Heart right ventricle (tissue), 16 donors: ENCODE measurements at regions not wholly inside any gene's neighbourhood (a gene's known extent, or its start where the extent isn't known, plus 50 kb on each side); places are given as distances from the start of the nearest gene placed in this dataset.
A peak's percentile ranks its signal among the peaks of the same experiment; 100 is the strongest.

Source experiments
- ATAC-seq, 8 donors: fragments of 200-7000 bp; cut with Tn5 transposase; one replicate each; pipeline ENCODE4 v1.9.1; 2020; ENCODE audit warnings: mild to moderate bottlenecking in 8 of 8, moderate library complexity in 8 of 8, moderate number of reproducible peaks in 1 of 8
- DNase-seq, 2 donors: peaks; one replicate each; pipeline ENCODE4 v3.0.0-alpha.2; 2020
- H3K27ac ChIP-seq, 10 donors: fragments of 200-600 bp; sonication (generic) in 2 of 10; one replicate each; pipeline versions ENCODE4 v1.5.0 to v1.8.0; 2020 to 2022; ENCODE audit warnings: mild to moderate bottlenecking in 3 of 10
- H3K27me3 ChIP-seq, 7 donors: fragments of 200-600 bp; one replicate each; pipeline ENCODE4 v1.8.0; 2021 to 2022; ENCODE audit warnings: mild to moderate bottlenecking in 2 of 7
- H3K36me3 ChIP-seq, 9 donors: fragments of 200-600 bp; sonication (generic) in 1 of 9; one replicate each; pipeline versions ENCODE4 v1.5.0 to v1.8.0; 2020 to 2022; ENCODE audit warnings: mild to moderate bottlenecking in 2 of 9
- H3K4me1 ChIP-seq, 9 donors: fragments of 200-600 bp; sonication (generic) in 1 of 9; one replicate each; pipeline versions ENCODE4 v1.5.0 to v1.8.0; 2020 to 2022; ENCODE audit warnings: mild to moderate bottlenecking in 4 of 9
- H3K4me3 ChIP-seq, 10 donors: fragments of 200-600 bp; sonication (generic) in 2 of 10; one replicate each; pipeline versions ENCODE4 v1.5.0 to v1.8.0; 2020 to 2022; ENCODE audit warnings: mild to moderate bottlenecking in 7 of 10, moderate library complexity in 2 of 10
- H3K9me3 ChIP-seq, 11 donors: fragments of 200-600 bp in 10 of 11; sonication (generic) in 2 of 11; one replicate each; pipeline versions ENCODE4 v1.5.0 to v1.8.0; 2013 to 2022; ENCODE audit warnings: mild to moderate bottlenecking in 2 of 11, control low read depth in 1 of 11, moderate library complexity in 1 of 11
- CTCF ChIP-seq, 9 donors: fragments of 200-600 bp; sonication (generic) in 2 of 9; IDR thresholded peaks; one replicate each; pipeline versions ENCODE4 v1.5.0 to v1.8.0; 2021 to 2022; ENCODE audit warnings: antibody characterized with exemption in 9 of 9, mild to moderate bottlenecking in 5 of 9, moderate library complexity in 1 of 9
- WGBS, 2 donors: extraction: QIAGEN DNeasy Blood & Tissue Kit; methylation state at CpG; one replicate each; pipeline ENCODE4 v1.1.7; 2013; ENCODE audit warnings: inconsistent platforms in 1 of 2; 5-methylcytosine and 5-hydroxymethylcytosine counted together
- intact Hi-C, 10 donors: fragments of 100-400 bp; cut with DNase I; formaldehyde crosslinking; loops; one replicate each; pipeline versions ENCODE4 v1.11.1 to v1.14.2; 2022
- donor health status: Arrhythmogenic right ventricular cardiomyopathy.
- donor health status: ischemic (EF 13 %, LVEDD 7.1; RV severe dilation, severe dysfunction).
- donor health status: healthy with polysubstance abuse.
- donor health status: DM: no; HTN: yes; CAD: no.
- donor health status: DM: no; HTN: no; CAD: no.
- donor health status: ischemic (EF 25% LVEDD 6.9; RV normal size, moderate dysfunction).
- donor health status: ischemic (EF 25% LVEDD 5.7; RV mildly dilated, moderate dysfunction).
- donor health status: healthy.
- donor health status: DM: yes; HTN: yes; CAD: no.
- donor health status: Ischemic cardiomyopathy.
- donor health status: ischemic (EF 35%, LVEDD 5.7; RV mildly dilated, moderate dysfunction).
- donor health status: nonischemic (EF 11% LVEDD 7.7; RV severe dilation, severe dysfunction).
- donor health status: DM: yes; HTN: yes; CAD: no.
- donor health status: PGD.
- donor health status: ischemic (EF 29% LVEDD 5.4; RV normal size, mild dysfunction).
- donor health status: nonischemic (EF 23%, LVEDD 6.1; RV moderate dilation, normal function).

GRCh38 chr16:85386467-85387170 is 226.5 kb upstream of the GSE1 start:
- Histone ChIP-seq H3K4me3 (no peak overlapping the region), H3K27me3 (no peaks in the 10 kb centered on the region), H3K9me3 (peaks cover 0 to 4% (median 0%) of the 10 kb centered on the region in 11 donors), H3K4me1 (peaks cover 4 to 29% (median 10%) of the 10 kb centered on the region in 9 donors), H3K36me3 (no peaks in the 10 kb centered on the region), H3K27ac (no peak overlapping the region)
- 92 to 94% methylated on average over 13 of the region's 13 CpGs for WGBS, 2 donors
- DNase-seq = peak in 1 of 2 donors; percentile 4
- intact Hi-C loops = no loop called here
- ATAC-seq = no peak
- TF ChIP-seq CTCF (IDR thresholded peaks at IDR 0.05) = no peak

GRCh38 chr16:85387171-85387507 is 226.0 kb upstream of the GSE1 start:
- H3K27me3 ChIP-seq = no peaks in the 10 kb centered on the region
- no peak overlapping the region for H3K27ac ChIP-seq
- intact Hi-C loops = no loop called here
- H3K4me3 ChIP-seq = no peak overlapping the region
- peaks cover 2 to 24% (median 5%) of the 10 kb centered on the region in 9 donors for H3K4me1 ChIP-seq
- DNase-seq (peak in 1 of 2 donors; percentile 5), ATAC-seq (no peak)
- TF ChIP-seq CTCF (IDR thresholded peaks at IDR 0.05) = no peak
- no peaks in the 10 kb centered on the region for H3K36me3 ChIP-seq
- H3K9me3 ChIP-seq = peaks cover 0 to 4% (median 0%) of the 10 kb centered on the region in 11 donors
- WGBS, 2 donors = 93 to 96% methylated on average over 11 of the region's 11 CpGs

GRCh38 chr16:85387731-85388295 is 225.3 kb upstream of the GSE1 start:
- no peak for DNase-seq
- H3K27ac ChIP-seq = no peak overlapping the region
- intact Hi-C loops = no loop called here
- H3K4me1 ChIP-seq = peaks cover 0 to 20% (median 0%) of the 10 kb centered on the region in 9 donors
- 91 to 98% methylated on average over 2 of the region's 2 CpGs for WGBS, 2 donors
- no peaks in the 10 kb centered on the region for H3K27me3 ChIP-seq
- no peaks in the 10 kb centered on the region for H3K36me3 ChIP-seq
- no peak overlapping the region for H3K4me3 ChIP-seq
- H3K9me3 ChIP-seq = peaks cover 0 to 4% (median 0%) of the 10 kb centered on the region in 11 donors
- TF ChIP-seq CTCF (IDR thresholded peaks at IDR 0.05) = no peak
- no peak for ATAC-seq

- no peaks in the 10 kb centered on the region for H3K27me3 ChIP-seq
- no peak for ATAC-seq
- peaks cover 6 to 28% (median 13%) of the 10 kb centered on the region in 9 donors for H3K4me1 ChIP-seq
- peak in 1 of 2 donors; percentile 8 for DNase-seq
- no peak for TF ChIP-seq CTCF (IDR thresholded peaks at IDR 0.05)
- WGBS, 2 donors = 85 to 88% methylated on average over 19 of the region's 19 CpGs
- peak overlapping the region in 4 of 10 donors; percentile 9 to 41 (median 28) for H3K27ac ChIP-seq
- peaks cover 0 to 4% (median 0%) of the 10 kb centered on the region in 11 donors for H3K9me3 ChIP-seq
- H3K36me3 ChIP-seq = no peaks in the 10 kb centered on the region
- intact Hi-C loops = loop anchor here in 5 of 10 donors (10.0 kb wide), 4 partner anchors 75 to 325 kb away; partner anchors contain the start of gene GSE1 (in 1 of the 5)
- no peak overlapping the region for H3K4me3 ChIP-seq
These were observed 223.2 kb upstream of the GSE1 start for GRCh38 chr16:85389679-85390470.
